Chondrocyte (in vitro differentiated cells): ENCODE measurements at regions not wholly inside any gene's neighbourhood (a gene's known extent, or its start where the extent isn't known, plus 50 kb on each side); places are given as distances from the start of the nearest gene placed in this dataset.

Experiments
- DNase-seq: peaks from one replicate; pipeline ENCODE4 v3.0.0; 2021; ENCODE audit warnings: mixed read lengths, low spot score
- H3K27ac Mint-ChIP-seq: one replicate; pipeline ENCODE4 v1.8.0; 2021; ENCODE audit warnings: mild to moderate bottlenecking, moderate library complexity, mixed read lengths; ENCODE audit not compliant: unreplicated experiment
- H3K27me3 Mint-ChIP-seq: 2 replicates; pipeline ENCODE4 v1.8.0; 2021; ENCODE audit warnings: low read depth, mixed read lengths
- H3K36me3 Mint-ChIP-seq: 2 replicates; pipeline ENCODE4 v1.8.0; 2021; ENCODE audit warnings: low read depth, mixed read lengths
- H3K4me1 Mint-ChIP-seq: 2 replicates; pipeline ENCODE4 v1.8.0; 2021; ENCODE audit warnings: low read depth, mild to moderate bottlenecking, mixed read lengths
- H3K4me3 Mint-ChIP-seq: one replicate; pipeline ENCODE4 v1.8.0; 2021; ENCODE audit warnings: mild to moderate bottlenecking, moderate library complexity, mixed read lengths; ENCODE audit not compliant: unreplicated experiment
- H3K9me3 Mint-ChIP-seq: 2 replicates; pipeline ENCODE4 v1.8.0; 2021; ENCODE audit warnings: low read depth, mixed read lengths
- CTCF ChIP-seq: fragments of 200-600 bp; sonication (generic); IDR thresholded peaks from 2 replicates; pipeline ENCODE4 v1.5.0; 2021; ENCODE audit warnings: antibody characterized with exemption, mild to moderate bottlenecking, moderate library complexity

GRCh38 chr12:75651342-75651695 lies 139.9 kb upstream of the KRR1 start:
- H3K27me3 Mint-ChIP-seq = peaks cover 8% of the 10 kb centered on the region
- no peak for DNase-seq
- peaks cover 5% of the 10 kb centered on the region for H3K36me3 Mint-ChIP-seq
- no peak overlapping the region for H3K4me3 Mint-ChIP-seq
- H3K27ac Mint-ChIP-seq = no peak overlapping the region
- H3K9me3 Mint-ChIP-seq = no peaks in the 10 kb centered on the region
- H3K4me1 Mint-ChIP-seq = peaks cover 20% of the 10 kb centered on the region
- no peak for TF ChIP-seq CTCF

- no peak overlapping the region for H3K4me3 Mint-ChIP-seq
- no peak overlapping the region for H3K27ac Mint-ChIP-seq
- H3K4me1 Mint-ChIP-seq = peaks cover 21% of the 10 kb centered on the region
- H3K27me3 Mint-ChIP-seq = peaks cover 8% of the 10 kb centered on the region
- H3K9me3 Mint-ChIP-seq = no peaks in the 10 kb centered on the region
- TF ChIP-seq CTCF = no peak
- no peak for DNase-seq
- H3K36me3 Mint-ChIP-seq = peaks cover 5% of the 10 kb centered on the region
These were observed 139.4 kb upstream of the KRR1 start for GRCh38 chr12:75650595-75651341.

- H3K36me3 Mint-ChIP-seq = peaks cover 5% of the 10 kb centered on the region
- peaks cover 8% of the 10 kb centered on the region for H3K27me3 Mint-ChIP-seq
- no peak overlapping the region for H3K27ac Mint-ChIP-seq
- no peak for TF ChIP-seq CTCF
- H3K4me3 Mint-ChIP-seq = no peak overlapping the region
- no peak for DNase-seq
- H3K4me1 Mint-ChIP-seq = peaks cover 21% of the 10 kb centered on the region
- H3K9me3 Mint-ChIP-seq = no peaks in the 10 kb centered on the region
These were observed 138.7 kb upstream of the KRR1 start for GRCh38 chr12:75650100-75650499.

- peaks cover 21% of the 10 kb centered on the region for H3K4me1 Mint-ChIP-seq
- no peaks in the 10 kb centered on the region for H3K9me3 Mint-ChIP-seq
- peaks cover 7% of the 10 kb centered on the region for H3K27me3 Mint-ChIP-seq
- no peak overlapping the region for H3K27ac Mint-ChIP-seq
- no peak for TF ChIP-seq CTCF
- H3K36me3 Mint-ChIP-seq = peaks cover 5% of the 10 kb centered on the region
- DNase-seq = no peak
- H3K4me3 Mint-ChIP-seq = no peak overlapping the region
These were observed 137.4 kb upstream of the KRR1 start for GRCh38 chr12:75648856-75649255.

- DNase-seq = no peak
- no peaks in the 10 kb centered on the region for H3K9me3 Mint-ChIP-seq
- H3K4me1 Mint-ChIP-seq = peaks cover 21% of the 10 kb centered on the region
- H3K4me3 Mint-ChIP-seq = no peak overlapping the region
- no peaks in the 10 kb centered on the region for H3K27me3 Mint-ChIP-seq
- H3K27ac Mint-ChIP-seq = no peak overlapping the region
- peaks cover 2% of the 10 kb centered on the region for H3K36me3 Mint-ChIP-seq
- TF ChIP-seq CTCF = no peak
These were observed 135.2 kb upstream of the KRR1 start for GRCh38 chr12:75646329-75647210.
